Liver (tissue), 3 donors: ENCODE measurements at regions not wholly inside any gene's neighbourhood (a gene's known extent, or its start where the extent isn't known, plus 50 kb on each side); places are given as distances from the start of the nearest gene placed in this dataset.
"Not testable (repeated sequence)": the region's sequence is repeated elsewhere in the genome, so short reads cannot be mapped to it uniquely, and the experiment has no call there.

Source experiments
- GABPA ChIP-seq, 2 donors: IDR thresholded peaks in 1 of 2; conservative IDR thresholded peaks in 1 of 2; 2 replicates each; pipeline ENCODE4 v1.6.1; 2016; ENCODE audit warnings: antibody characterized with exemption in 2 of 2, mild to moderate bottlenecking in 1 of 2, moderate library complexity in 1 of 2
- JUND ChIP-seq, 2 donors: IDR thresholded peaks; 2 replicates each; pipeline ENCODE4 v1.6.1; 2016; ENCODE audit warnings: antibody characterized with exemption in 2 of 2
- YY1 ChIP-seq: IDR thresholded peaks from 2 replicates; pipeline ENCODE4 v1.6.1; 2016; ENCODE audit warnings: antibody characterized with exemption, mild to moderate bottlenecking
- TF ChIP-seq, protein P1 (sequence below): fragments of 150-350 bp; IDR thresholded peaks from 2 replicates; pipeline ENCODE4 v1.5.1; 2017; ENCODE audit warnings: improper control_type of control experiment, low read depth, low read length; ENCODE audit not compliant: missing input control
- TF ChIP-seq, protein P2 (sequence below): IDR thresholded peaks from 2 replicates; pipeline ENCODE4 v1.6.1; 2016; ENCODE audit warnings: antibody characterized with exemption
- TF ChIP-seq, protein P3 (sequence below): IDR thresholded peaks from 2 replicates; pipeline ENCODE4 v1.6.1; 2016; ENCODE audit warnings: antibody characterized with exemption, mild to moderate bottlenecking
- donor health status: healthy.
- donor health status: healthy.

DNA sequence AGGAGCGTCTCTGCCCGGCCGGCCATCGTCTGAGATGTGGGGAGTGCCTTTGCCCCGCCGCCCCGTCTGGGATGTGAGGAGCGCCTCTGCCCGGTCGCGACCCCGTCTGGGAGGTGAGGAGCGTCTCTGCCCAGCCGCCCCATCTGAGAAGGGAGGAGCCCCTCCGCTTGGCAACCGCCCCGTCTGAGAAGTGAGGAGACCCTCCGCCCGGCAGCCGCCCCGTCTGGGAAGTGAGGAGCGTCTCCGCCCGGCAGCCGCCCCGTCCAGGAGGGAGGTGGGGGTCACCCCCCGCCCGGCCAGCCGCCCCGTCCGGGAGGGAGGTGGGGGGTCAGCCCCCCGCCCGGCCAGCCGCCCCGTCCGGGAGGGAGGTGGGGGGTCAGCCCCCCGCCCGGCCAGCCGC, 432.7 kb downstream of the LIG4 start:
- not testable (repeated sequence) for TF ChIP-seq JUND (IDR thresholded peaks at IDR 0.05); YY1; GABPA (IDR thresholded peaks at IDR 0.05 in 1 of 2, conservative IDR thresholded peaks at IDR 0.05 in 1 of 2)
- TF ChIP-seq, protein P1, sequence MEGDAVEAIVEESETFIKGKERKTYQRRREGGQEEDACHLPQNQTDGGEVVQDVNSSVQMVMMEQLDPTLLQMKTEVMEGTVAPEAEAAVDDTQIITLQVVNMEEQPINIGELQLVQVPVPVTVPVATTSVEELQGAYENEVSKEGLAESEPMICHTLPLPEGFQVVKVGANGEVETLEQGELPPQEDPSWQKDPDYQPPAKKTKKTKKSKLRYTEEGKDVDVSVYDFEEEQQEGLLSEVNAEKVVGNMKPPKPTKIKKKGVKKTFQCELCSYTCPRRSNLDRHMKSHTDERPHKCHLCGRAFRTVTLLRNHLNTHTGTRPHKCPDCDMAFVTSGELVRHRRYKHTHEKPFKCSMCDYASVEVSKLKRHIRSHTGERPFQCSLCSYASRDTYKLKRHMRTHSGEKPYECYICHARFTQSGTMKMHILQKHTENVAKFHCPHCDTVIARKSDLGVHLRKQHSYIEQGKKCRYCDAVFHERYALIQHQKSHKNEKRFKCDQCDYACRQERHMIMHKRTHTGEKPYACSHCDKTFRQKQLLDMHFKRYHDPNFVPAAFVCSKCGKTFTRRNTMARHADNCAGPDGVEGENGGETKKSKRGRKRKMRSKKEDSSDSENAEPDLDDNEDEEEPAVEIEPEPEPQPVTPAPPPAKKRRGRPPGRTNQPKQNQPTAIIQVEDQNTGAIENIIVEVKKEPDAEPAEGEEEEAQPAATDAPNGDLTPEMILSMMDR: not testable (repeated sequence)
- TF ChIP-seq, protein P2, sequence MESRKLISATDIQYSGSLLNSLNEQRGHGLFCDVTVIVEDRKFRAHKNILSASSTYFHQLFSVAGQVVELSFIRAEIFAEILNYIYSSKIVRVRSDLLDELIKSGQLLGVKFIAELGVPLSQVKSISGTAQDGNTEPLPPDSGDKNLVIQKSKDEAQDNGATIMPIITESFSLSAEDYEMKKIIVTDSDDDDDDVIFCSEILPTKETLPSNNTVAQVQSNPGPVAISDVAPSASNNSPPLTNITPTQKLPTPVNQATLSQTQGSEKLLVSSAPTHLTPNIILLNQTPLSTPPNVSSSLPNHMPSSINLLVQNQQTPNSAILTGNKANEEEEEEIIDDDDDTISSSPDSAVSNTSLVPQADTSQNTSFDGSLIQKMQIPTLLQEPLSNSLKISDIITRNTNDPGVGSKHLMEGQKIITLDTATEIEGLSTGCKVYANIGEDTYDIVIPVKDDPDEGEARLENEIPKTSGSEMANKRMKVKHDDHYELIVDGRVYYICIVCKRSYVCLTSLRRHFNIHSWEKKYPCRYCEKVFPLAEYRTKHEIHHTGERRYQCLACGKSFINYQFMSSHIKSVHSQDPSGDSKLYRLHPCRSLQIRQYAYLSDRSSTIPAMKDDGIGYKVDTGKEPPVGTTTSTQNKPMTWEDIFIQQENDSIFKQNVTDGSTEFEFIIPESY: not testable (repeated sequence)
- TF ChIP-seq, protein P3, sequence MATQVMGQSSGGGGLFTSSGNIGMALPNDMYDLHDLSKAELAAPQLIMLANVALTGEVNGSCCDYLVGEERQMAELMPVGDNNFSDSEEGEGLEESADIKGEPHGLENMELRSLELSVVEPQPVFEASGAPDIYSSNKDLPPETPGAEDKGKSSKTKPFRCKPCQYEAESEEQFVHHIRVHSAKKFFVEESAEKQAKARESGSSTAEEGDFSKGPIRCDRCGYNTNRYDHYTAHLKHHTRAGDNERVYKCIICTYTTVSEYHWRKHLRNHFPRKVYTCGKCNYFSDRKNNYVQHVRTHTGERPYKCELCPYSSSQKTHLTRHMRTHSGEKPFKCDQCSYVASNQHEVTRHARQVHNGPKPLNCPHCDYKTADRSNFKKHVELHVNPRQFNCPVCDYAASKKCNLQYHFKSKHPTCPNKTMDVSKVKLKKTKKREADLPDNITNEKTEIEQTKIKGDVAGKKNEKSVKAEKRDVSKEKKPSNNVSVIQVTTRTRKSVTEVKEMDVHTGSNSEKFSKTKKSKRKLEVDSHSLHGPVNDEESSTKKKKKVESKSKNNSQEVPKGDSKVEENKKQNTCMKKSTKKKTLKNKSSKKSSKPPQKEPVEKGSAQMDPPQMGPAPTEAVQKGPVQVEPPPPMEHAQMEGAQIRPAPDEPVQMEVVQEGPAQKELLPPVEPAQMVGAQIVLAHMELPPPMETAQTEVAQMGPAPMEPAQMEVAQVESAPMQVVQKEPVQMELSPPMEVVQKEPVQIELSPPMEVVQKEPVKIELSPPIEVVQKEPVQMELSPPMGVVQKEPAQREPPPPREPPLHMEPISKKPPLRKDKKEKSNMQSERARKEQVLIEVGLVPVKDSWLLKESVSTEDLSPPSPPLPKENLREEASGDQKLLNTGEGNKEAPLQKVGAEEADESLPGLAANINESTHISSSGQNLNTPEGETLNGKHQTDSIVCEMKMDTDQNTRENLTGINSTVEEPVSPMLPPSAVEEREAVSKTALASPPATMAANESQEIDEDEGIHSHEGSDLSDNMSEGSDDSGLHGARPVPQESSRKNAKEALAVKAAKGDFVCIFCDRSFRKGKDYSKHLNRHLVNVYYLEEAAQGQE: not testable (repeated sequence)
